T-helper 22 cell (primary cell): ENCODE measurements at regions not wholly inside any gene's neighbourhood (a gene's known extent, or its start where the extent isn't known, plus 50 kb on each side); places are given as distances from the start of the nearest gene placed in this dataset.

Source experiments
- DNase-seq: peaks from one replicate; pipeline ENCODE4 v3.0.0-alpha.2; 2020; ENCODE audit warnings: low read depth

GRCh38 chr1:42034426-42034825, 115.7 kb upstream of the HIVEP3 start:
- no peak for DNase-seq

GRCh38 chr1:42033629-42034028, 114.9 kb upstream of the HIVEP3 start:
- DNase-seq, result no peak

GRCh38 chr1:42017730-42018129, 99.0 kb upstream of the HIVEP3 start:
- no peak for DNase-seq

GRCh38 chr1:42017259-42017658, 98.5 kb upstream of the HIVEP3 start:
- DNase-seq, result no peak

GRCh38 chr1:42014823-42015222, 96.1 kb upstream of the HIVEP3 start:
- DNase-seq, result no peak

GRCh38 chr1:42013881-42014470, 95.3 kb upstream of the HIVEP3 start:
- no peak for DNase-seq

GRCh38 chr1:42012852-42013251, 94.1 kb upstream of the HIVEP3 start:
- no peak for DNase-seq

GRCh38 chr1:42010381-42010780, 91.7 kb upstream of the HIVEP3 start:
- DNase-seq, result no peak

GRCh38 chr1:42008264-42008663, 89.5 kb upstream of the HIVEP3 start:
- no peak for DNase-seq

- DNase-seq, result no peak
These were observed 88.1 kb upstream of the HIVEP3 start for GRCh38 chr1:42006836-42007235.

- DNase-seq, result no peak
These were observed 87.4 kb upstream of the HIVEP3 start for GRCh38 chr1:42006093-42006492.

- no peak for DNase-seq
These were observed 86.8 kb upstream of the HIVEP3 start for GRCh38 chr1:42005530-42005929.

GRCh38 chr1:42004860-42005259, 86.1 kb upstream of the HIVEP3 start:
- DNase-seq, result no peak

GRCh38 chr1:42004322-42004721, 85.6 kb upstream of the HIVEP3 start:
- no peak for DNase-seq

GRCh38 chr1:42003433-42003832, 84.7 kb upstream of the HIVEP3 start:
- DNase-seq, result no peak

- no peak for DNase-seq
These were observed 83.5 kb upstream of the HIVEP3 start for GRCh38 chr1:42002220-42002619.

GRCh38 chr1:42000766-42001165, 82.0 kb upstream of the HIVEP3 start:
- no peak for DNase-seq

- DNase-seq, result no peak
These were observed 81.2 kb upstream of the HIVEP3 start for GRCh38 chr1:41999884-42000283.

GRCh38 chr1:41998250-41998649, 79.5 kb upstream of the HIVEP3 start:
- no peak for DNase-seq

- DNase-seq, result no peak
These were observed 78.4 kb upstream of the HIVEP3 start for GRCh38 chr1:41997153-41997552.

- no peak for DNase-seq
These were observed 76.9 kb upstream of the HIVEP3 start for GRCh38 chr1:41995441-41996130.

- no peak for DNase-seq
These were observed 75.6 kb upstream of the HIVEP3 start for GRCh38 chr1:41994195-41994894.

GRCh38 chr1:41983451-41983850, 64.7 kb upstream of the HIVEP3 start:
- no peak for DNase-seq

GRCh38 chr1:41981796-41982195, 63.1 kb upstream of the HIVEP3 start:
- DNase-seq, result no peak
